ENCODE measurements at regions not wholly inside any gene's neighbourhood (a gene's known extent, or its start where the extent isn't known, plus 50 kb on each side); places are given as distances from the start of the nearest gene placed in this dataset.

DNA sequence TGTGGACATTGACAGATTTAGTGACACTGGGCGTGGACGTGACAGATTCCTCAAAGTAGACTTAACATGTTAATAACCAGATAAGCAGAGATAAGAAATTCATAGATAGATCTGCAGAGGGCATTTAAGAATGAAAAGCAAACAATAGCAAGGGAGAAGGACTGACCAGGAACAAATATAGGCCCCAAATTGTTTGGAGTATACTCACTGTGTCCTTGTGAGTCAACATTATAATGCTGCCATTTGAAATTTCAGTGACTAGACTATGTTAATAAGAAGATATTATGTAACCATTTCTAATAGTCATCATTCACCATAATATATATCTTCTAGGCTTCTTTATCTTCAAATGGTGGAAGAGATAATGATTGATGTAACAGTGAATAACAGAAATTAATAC lies 78.1 kb upstream of the SLC38A11 start:
- no peak for DNase-seq

DNA sequence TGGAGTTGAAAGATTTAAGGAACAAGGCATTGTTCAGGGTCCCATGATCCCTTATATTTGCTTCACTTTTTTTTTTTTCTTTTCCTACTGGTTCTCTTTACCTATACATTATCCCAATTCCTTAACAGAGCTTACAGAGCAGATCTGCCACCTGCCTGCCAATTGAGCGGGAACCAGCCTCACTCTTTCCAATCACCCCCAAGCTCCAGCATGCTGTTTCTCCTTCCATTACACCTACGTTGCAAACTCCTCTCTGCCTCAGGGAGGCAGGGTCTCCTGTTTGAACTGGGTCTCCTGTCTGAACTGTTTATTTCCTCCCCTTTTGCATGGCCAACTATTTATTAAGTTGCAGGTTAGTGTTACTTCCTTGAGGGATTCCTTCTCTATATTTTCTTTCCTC lies 77.2 kb upstream of the SLC38A11 start:
- no peak for DNase-seq

DNA sequence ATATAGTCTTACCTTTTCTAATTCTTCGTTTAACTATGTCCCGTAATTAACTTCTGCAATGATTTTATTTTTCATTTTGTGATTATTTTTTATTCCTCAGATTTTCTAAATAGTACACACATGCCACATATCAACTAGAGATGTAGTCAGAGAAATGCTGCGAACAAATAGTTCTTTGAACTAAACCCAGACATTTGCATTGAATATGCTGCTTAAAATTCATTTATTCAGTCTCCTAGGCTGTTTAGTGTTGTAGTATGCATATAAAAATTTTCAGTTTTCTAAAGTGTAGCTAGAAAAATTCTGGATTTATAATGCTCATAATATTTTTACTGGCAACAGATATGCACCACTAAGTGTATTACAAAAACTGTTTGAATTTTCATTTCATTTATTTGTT lies 68.9 kb upstream of the SLC38A11 start:
- no peak for DNase-seq

DNA sequence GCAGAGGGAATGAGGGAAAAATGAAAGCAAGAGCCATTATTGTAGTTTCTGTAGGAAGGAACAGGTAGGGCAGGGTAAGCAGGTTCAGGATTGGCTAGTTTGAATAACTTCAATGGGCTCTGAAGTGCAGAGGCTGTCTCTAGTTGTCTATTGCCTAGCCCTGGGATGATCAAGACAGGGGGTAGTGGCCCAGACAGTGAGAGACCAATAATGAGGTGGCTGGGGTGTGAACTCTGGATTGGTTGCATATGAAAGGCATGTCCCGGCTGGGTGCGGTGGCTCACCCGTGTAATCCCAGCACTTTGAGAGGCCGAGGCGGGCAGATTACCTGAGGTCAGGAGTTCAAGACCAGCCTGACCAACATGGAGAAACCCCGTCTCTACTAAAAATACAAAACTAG lies 67.5 kb upstream of the SLC38A11 start:
- DNase-seq, result no peak

DNA sequence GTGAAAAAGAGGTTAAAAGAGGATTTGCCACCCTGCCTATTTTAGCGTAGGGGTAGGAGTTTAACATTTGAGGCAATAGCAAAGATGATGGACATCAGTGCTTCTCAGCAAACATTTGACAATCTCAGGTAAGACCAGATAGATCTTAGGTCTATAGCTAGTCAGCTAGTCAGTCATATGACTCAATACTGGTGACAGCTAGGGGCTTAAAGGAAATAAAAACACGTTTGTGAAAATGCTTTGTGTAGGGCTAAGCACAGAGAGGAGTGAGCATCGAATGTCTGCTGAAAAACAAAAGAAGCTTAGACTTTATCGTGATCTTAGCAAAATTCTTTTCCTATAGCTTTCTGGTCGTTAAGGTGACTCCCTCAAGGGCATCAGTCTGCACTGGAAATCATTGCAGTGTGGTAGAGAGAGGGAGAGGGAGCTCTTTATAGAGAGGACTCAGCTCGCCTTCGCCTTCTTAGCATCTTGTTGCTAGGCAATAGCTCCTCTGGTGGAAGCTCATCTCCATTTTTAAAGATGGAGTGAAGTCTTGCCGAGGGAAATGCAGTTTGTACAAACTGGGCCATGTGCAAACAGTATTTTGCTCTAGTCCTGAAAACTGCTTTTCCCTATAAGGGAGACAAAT lies 62.8 kb upstream of the SLC38A11 start:
- DNase-seq, result no peak

DNA sequence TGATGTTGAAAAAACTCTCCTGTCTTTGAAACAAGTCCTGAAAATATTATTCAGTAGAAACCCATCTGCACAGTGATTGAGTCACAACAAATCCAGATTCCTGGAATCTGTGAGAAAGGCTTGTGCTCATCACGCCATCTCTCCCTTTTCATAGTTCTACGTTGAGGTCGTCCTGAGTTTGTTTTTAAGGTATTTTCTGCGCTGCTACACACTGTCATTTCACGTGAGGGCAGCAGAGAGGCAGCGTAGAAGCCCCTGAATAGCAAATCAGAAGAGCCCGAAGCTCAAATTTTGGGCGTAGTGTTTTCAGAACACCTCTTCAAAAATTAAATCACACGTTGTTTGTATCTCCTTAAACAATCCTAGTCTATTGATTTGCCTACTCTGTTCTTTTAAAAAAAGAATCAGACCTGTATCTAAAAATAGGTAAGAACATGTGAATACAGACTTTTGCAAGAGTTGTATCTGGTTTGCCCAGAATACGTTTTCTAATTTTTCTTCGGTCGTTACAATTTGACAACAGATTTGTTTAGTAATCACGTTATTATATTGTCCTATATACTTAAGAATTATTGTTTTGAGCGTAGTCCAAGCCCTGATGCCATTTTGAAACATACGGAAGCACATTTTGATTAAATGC lies 61.6 kb upstream of the SLC38A11 start:
- DNase-seq, result peak; percentile 35

DNA sequence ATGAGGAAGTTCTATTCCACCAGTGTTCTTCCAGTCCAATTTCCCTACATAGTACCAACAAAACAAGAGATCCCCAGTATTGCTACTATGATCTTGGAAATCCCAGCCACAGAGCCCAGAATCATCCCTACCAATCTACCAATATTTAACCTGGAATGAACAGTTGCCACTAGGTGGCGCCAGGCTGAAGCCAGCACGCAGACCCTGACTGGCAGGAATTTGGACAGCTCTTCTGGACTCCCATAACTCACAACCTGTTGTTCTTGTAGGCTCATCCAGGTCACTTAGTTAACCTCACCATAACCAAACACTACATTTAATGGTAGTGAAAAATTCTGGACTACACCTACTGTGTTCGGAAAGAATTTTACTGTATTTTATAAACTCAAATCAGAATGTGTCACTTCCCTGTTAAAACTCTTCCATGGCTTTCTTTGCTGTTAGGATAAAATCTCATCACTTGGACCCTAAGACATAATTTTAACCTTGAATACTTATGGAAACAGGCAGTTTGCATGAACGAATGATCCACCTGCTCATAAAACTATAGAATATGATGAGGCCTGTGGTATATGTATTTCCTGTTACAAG lies 59.8 kb upstream of the SLC38A11 start:
- DNase-seq, result peak; percentile 54

DNA sequence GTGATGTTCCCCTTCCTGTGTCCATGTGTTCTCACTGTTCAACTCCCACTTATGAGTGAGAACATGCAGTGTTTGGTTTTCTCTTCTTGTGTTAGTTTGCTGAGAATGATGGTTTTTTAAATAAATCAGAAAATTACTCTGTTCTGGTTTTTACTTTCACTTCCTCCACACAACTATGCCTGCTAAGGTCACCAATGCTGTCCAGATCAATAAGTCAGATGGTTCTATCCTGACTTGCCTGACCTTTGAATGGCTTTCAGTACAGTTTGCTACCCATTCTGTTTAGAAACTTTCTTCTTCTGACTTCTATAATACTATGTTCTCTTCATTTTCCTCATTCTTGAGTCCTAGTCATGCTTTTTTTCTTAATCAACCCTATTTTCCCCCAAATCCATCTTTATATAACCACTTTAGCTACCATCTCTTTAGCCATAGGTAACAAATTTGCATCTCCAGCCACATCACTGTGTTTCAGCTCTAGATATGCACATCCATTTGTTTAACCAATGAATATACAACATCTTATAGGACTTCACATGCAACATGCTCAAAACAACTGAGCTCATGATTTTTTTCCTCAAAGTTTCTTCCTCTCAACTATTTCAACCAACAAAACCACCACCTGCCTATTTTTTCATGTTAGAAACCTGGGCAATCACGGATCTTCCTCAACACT lies 58.8 kb upstream of the SLC38A11 start:
- DNase-seq, result no peak

DNA sequence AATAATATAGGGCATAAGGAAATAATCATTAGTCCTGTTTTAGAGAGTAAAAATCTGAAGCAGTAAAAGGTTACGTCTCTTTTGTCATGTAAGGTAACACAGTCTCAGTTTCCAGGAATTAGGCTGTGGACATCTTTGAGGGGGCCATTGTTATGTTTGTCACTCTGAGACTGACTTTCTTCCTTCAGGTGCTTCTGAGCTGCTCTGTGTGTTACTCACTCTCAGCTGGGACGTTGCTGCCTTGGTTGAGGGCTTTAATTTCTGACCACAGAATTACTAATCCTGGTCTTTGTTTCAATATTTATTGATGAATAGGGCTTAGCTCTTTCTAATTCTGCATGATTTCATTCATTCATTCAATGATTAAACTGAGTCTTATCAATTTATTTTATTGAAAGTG lies 55.9 kb upstream of the SLC38A11 start:
- no peak for DNase-seq

DNA sequence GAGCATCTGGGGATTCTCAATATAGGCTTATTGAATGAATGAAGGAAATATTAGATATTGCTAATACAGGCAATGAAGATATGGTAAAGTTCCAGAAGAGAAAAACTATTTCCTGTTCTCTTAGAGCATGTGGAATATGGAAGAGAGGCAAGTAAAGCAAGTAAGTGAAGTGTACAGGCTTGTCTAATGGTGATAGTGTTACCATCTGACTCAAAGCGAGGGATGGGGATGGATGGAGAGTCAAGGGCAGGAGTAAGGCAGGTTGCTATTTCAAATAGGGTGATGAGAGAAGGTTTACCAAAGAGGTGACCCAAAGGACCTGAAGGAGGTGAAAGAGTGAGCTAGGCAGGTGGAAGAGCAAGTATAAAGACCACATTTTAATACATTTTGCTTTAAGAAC lies 55.2 kb upstream of the SLC38A11 start:
- no peak for DNase-seq

DNA sequence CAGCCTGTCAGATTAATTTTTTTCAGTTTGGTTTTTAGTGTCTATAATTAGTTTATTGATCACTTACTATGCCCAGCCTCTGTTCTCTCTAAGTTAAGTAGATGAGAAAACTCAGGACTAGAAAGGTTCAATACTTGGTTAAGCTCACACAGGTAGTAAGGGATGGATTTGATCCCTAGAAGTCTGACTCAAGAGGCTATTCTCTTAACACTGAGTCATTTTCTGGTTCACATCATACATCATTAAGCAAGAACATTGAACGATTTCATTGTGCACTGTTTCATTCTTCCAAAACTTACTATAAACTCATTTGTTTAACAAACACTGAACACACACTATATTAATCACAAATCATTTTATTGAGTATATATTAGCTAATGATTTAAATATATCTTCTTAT lies 54.1 kb upstream of the SLC38A11 start:
- no peak for DNase-seq

DNA sequence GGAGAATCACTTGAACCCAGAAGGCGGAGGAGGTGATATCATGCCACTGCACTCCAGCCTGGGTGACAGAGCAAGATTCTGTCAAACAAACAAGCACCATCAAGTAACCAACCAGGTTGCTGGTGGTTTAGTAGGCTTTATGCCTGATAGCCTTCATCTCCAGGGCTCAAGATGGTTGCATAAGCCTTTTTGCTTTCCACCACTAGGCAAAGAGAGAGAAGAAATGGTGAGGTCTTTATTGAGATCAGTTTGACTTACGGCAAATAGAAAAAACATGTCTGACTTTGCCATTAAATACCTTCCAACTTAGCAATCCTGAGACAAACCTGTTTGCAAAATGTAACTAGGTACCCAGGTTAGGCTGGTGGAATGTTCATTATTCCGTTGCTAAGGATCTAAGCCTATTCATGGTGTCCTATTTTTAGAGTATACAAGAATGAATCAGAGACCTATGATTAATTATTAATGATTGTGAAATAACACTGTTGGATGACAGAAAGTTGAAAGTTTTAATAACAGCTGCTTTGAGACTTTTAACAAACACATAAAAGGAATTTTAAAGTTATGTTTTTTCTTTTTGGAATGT lies 53.5 kb upstream of the SLC38A11 start:
- no peak for DNase-seq

DNA sequence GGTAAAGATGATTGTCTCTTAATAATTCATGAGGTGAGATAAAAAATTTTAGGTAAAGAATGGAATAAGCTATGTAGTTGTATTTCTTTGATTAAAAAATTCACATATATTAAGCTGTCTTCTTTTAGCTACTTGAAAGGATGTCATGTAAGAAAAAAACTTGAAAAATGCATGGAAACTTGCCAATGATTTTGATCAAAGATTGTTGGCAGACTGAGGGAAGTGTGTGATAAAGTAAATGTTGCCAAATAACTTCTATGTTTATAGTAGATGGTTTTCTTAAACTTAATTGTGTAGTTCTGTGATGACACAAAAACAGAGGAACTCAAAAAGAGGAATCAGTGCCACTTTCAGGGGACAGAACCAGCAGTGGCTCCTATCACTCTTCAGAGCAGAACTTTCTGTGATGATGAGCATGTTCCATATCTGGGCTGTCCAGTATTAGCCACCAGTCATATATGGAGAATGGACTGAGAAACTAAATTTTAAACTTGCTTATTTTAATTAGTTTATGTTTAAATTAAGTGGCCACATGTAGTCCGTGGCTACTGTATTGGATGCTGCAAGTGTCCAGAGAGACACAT lies 51.9 kb upstream of the SLC38A11 start:
- DNase-seq, result no peak

All from NCI-H2029 treated with DMSO at 0.1 percent for 48 hours (cell line).